ENCODE measurements at regions not wholly inside any gene's neighbourhood (a gene's known extent, or its start where the extent isn't known, plus 50 kb on each side); places are given as distances from the start of the nearest gene placed in this dataset.

GRCh38 chr4:111685205-111685604, 460.0 kb upstream of the FAM241A start:
- H3K9me3 ChIP-seq (ENCODE audit: control insufficient read depth in 2 of 3, insufficient read depth in 1 of 3, low read length in 3 of 3): no peaks in the 10 kb centered on the region
- DNase-seq (no peak), FAIRE-seq (no peak)
- H3K4me1 ChIP-seq (ENCODE audit: control insufficient read depth in 2 of 3, insufficient read depth in 2 of 3, low read depth in 1 of 3, low read length in 3 of 3): no peaks in the 10 kb centered on the region
- no peak overlapping the region for H3K9ac ChIP-seq (ENCODE audit: low read length in 3 of 3)
- no peak for TF ChIP-seq CTCF (IDR thresholded peaks at IDR 0.05; ENCODE audit: borderline replicate concordance, extremely low read depth, insufficient read depth)
- no peaks in the 10 kb centered on the region for H3K36me3 ChIP-seq (ENCODE audit: control insufficient read depth in 2 of 3, insufficient read depth in 3 of 3, low read length in 3 of 3)
- no peak overlapping the region for H3K27ac ChIP-seq (ENCODE audit: low read depth in 2 of 2, low read length in 2 of 2)
- intact Hi-C loops (cut with DNase I): no loop called here
- H3K27me3 ChIP-seq (ENCODE audit: control insufficient read depth, insufficient read depth, low read length): no peaks in the 10 kb centered on the region
- H3K4me3 ChIP-seq (ENCODE audit: low read length in 3 of 3): no peak overlapping the region

- Histone ChIP-seq H3K27ac (ENCODE audit: low read depth in 2 of 2, low read length in 2 of 2) (no peak overlapping the region), H3K36me3 (ENCODE audit: control insufficient read depth in 2 of 3, insufficient read depth in 3 of 3, low read length in 3 of 3) (no peaks in the 10 kb centered on the region), H3K9me3 (ENCODE audit: control insufficient read depth in 2 of 3, insufficient read depth in 1 of 3, low read length in 3 of 3) (no peaks in the 10 kb centered on the region), H3K9ac (ENCODE audit: low read length in 3 of 3) (no peak overlapping the region), H3K4me3 (ENCODE audit: low read length in 3 of 3) (no peak overlapping the region), H3K4me1 (ENCODE audit: control insufficient read depth in 2 of 3, insufficient read depth in 2 of 3, low read depth in 1 of 3, low read length in 3 of 3) (no peaks in the 10 kb centered on the region), H3K27me3 (ENCODE audit: control insufficient read depth, insufficient read depth, low read length) (no peaks in the 10 kb centered on the region)
- no peak for TF ChIP-seq CTCF (IDR thresholded peaks at IDR 0.05; ENCODE audit: borderline replicate concordance, extremely low read depth, insufficient read depth)
- FAIRE-seq: no peak
- DNase-seq: peak in 1 of 5 donors; percentile 19
- intact Hi-C loops (cut with DNase I): no loop called here
Measured at GRCh38 chr4:111689214-111689613, 456.0 kb upstream of the FAM241A start.

- FAIRE-seq: no peak
Measured at GRCh38 chr4:111689731-111690130, 455.5 kb upstream of the FAM241A start.

More at GRCh38 chr4:111689731-111690130, 455.5 kb upstream of the FAM241A start:
- Histone ChIP-seq H3K36me3 (ENCODE audit: control insufficient read depth in 2 of 3, insufficient read depth in 3 of 3, low read length in 3 of 3) (no peaks in the 10 kb centered on the region), H3K9me3 (ENCODE audit: control insufficient read depth in 2 of 3, insufficient read depth in 1 of 3, low read length in 3 of 3) (no peaks in the 10 kb centered on the region), H3K4me1 (ENCODE audit: control insufficient read depth in 2 of 3, insufficient read depth in 2 of 3, low read depth in 1 of 3, low read length in 3 of 3) (no peaks in the 10 kb centered on the region), H3K4me3 (ENCODE audit: low read length in 3 of 3) (no peak overlapping the region), H3K27me3 (ENCODE audit: control insufficient read depth, insufficient read depth, low read length) (no peaks in the 10 kb centered on the region), H3K27ac (ENCODE audit: low read depth in 2 of 2, low read length in 2 of 2) (no peak overlapping the region), H3K9ac (ENCODE audit: low read length in 3 of 3) (no peak overlapping the region)
- no peak for TF ChIP-seq CTCF (IDR thresholded peaks at IDR 0.05; ENCODE audit: borderline replicate concordance, extremely low read depth, insufficient read depth)
- intact Hi-C loops (cut with DNase I): no loop called here
- no peak for DNase-seq
